H9 (cell line): ENCODE measurements at regions not wholly inside any gene's neighbourhood (a gene's known extent, or its start where the extent isn't known, plus 50 kb on each side); places are given as distances from the start of the nearest gene placed in this dataset.

Experiments used
- DNase-seq: peaks from one replicate; pipeline ENCODE4 v3.0.0-alpha.2; 2017
- H2AFZ ChIP-seq: one replicate; pipeline ENCODE4 v1.6.1; 2013; ENCODE audit warnings: mild to moderate bottlenecking, low read length, control low read depth, moderate library complexity
- H2AK5ac ChIP-seq: 2 replicates; pipeline ENCODE4 v1.6.1; 2013; ENCODE audit warnings: low read length, control low read depth, mixed read lengths; ENCODE audit not compliant: insufficient read length
- H2BK120ac ChIP-seq: one replicate; pipeline ENCODE4 v1.6.1; 2013; ENCODE audit warnings: low read depth, mild to moderate bottlenecking, low read length, control low read depth, inconsistent platforms; ENCODE audit not compliant: poor library complexity, severe bottlenecking
- H2BK12ac ChIP-seq: 2 replicates; pipeline ENCODE4 v1.6.1; 2013; ENCODE audit warnings: low read length, control low read depth, mixed read lengths, low read depth; ENCODE audit not compliant: insufficient read length
- H2BK15ac ChIP-seq: 2 replicates; pipeline ENCODE4 v1.6.1; 2013; ENCODE audit warnings: low read depth, low read length, control low read depth
- H2BK20ac ChIP-seq: one replicate; pipeline ENCODE4 v1.6.1; 2013; ENCODE audit warnings: low read depth, mild to moderate bottlenecking, low read length, control low read depth, inconsistent platforms; ENCODE audit not compliant: poor library complexity, severe bottlenecking
- H2BK5ac ChIP-seq: 2 replicates; pipeline ENCODE4 v1.6.1; 2013; ENCODE audit warnings: low read length, control low read depth, mixed read lengths; ENCODE audit not compliant: insufficient read length
- H3K14ac ChIP-seq: 2 replicates; pipeline ENCODE4 v1.6.1; 2013; ENCODE audit warnings: low read length, control low read depth; ENCODE audit not compliant: insufficient read depth
- H3K18ac ChIP-seq: 2 replicates; pipeline ENCODE4 v1.6.1; 2013; ENCODE audit warnings: low read depth, mild to moderate bottlenecking, mixed read lengths, low read length, control low read depth; ENCODE audit not compliant: insufficient read length
- H3K23ac ChIP-seq: 2 replicates; pipeline ENCODE4 v1.6.1; 2013; ENCODE audit warnings: low read length, control low read depth, mixed read lengths, low read depth; ENCODE audit not compliant: insufficient read length
- H3K23me2 ChIP-seq: 2 replicates; pipeline ENCODE4 v1.6.1; 2013; ENCODE audit warnings: low read depth, mild to moderate bottlenecking, mixed read lengths, low read length, control low read depth; ENCODE audit not compliant: insufficient read length, poor library complexity, severe bottlenecking
- H3K27ac ChIP-seq: 2 replicates; pipeline ENCODE4 v1.5.1; 2013; ENCODE audit warnings: low read length, control low read depth, mixed read lengths, low read depth; ENCODE audit not compliant: insufficient read length
- H3K27me3 ChIP-seq: 2 replicates; pipeline ENCODE4 v1.6.1; 2013; ENCODE audit warnings: low read length, control low read depth, inconsistent platforms; ENCODE audit not compliant: insufficient read depth
- H3K4ac ChIP-seq: 2 replicates; pipeline ENCODE4 v1.6.1; 2013; ENCODE audit warnings: low read depth, mild to moderate bottlenecking, control low read depth, inconsistent platforms, low read length, moderate library complexity
- H3K4me1 ChIP-seq: 2 replicates; pipeline ENCODE4 v1.6.1; 2013; ENCODE audit warnings: low read length, control low read depth, inconsistent platforms; ENCODE audit not compliant: insufficient read depth
- H3K4me2 ChIP-seq: 2 replicates; pipeline ENCODE4 v1.6.1; 2013; ENCODE audit warnings: low read length, control low read depth, mixed read lengths; ENCODE audit not compliant: insufficient read length, insufficient read depth
- H3K56ac ChIP-seq: 2 replicates; pipeline ENCODE4 v1.6.1; 2013; ENCODE audit warnings: low read depth, mild to moderate bottlenecking, mixed read lengths, low read length, control low read depth; ENCODE audit not compliant: insufficient read length
- H3K79me1 ChIP-seq: 2 replicates; pipeline ENCODE4 v1.6.1; 2013; ENCODE audit warnings: low read depth, mild to moderate bottlenecking, moderate library complexity, low read length, control low read depth, inconsistent platforms; ENCODE audit not compliant: insufficient read depth, poor library complexity, severe bottlenecking
- H3K79me2 ChIP-seq: 2 replicates; pipeline ENCODE4 v1.6.1; 2013; ENCODE audit warnings: low read length, control low read depth, inconsistent platforms; ENCODE audit not compliant: insufficient read depth
- H3K9ac ChIP-seq: 2 replicates; pipeline ENCODE4 v1.6.1; 2013; ENCODE audit warnings: low read length, control low read depth, mixed read lengths; ENCODE audit not compliant: insufficient read length; ENCODE audit errors: extremely low read depth
- H3K9me3 ChIP-seq: one replicate; pipeline ENCODE4 v1.6.1; 2013; ENCODE audit warnings: low read depth, low read length, inconsistent platforms; ENCODE audit not compliant: control insufficient read depth
- H3T11ph ChIP-seq: one replicate; pipeline ENCODE4 v1.6.1; 2013; ENCODE audit warnings: mild to moderate bottlenecking, low read length, control low read depth, inconsistent platforms
- H4K20me1 ChIP-seq: one replicate; pipeline ENCODE4 v1.6.1; 2013; ENCODE audit not compliant: control insufficient read depth, insufficient read length, insufficient read depth
- H4K5ac ChIP-seq: 2 replicates; pipeline ENCODE4 v1.6.1; 2013; ENCODE audit warnings: low read depth, mild to moderate bottlenecking, mixed read lengths, low read length, control low read depth; ENCODE audit not compliant: insufficient read length
- H4K8ac ChIP-seq: replicated peaks from 2 replicates; pipeline ENCODE4 v1.6.1; 2013; ENCODE audit warnings: low read length, control low read depth, mixed read lengths, low read depth; ENCODE audit not compliant: insufficient read length
- H4K91ac ChIP-seq: 2 replicates; pipeline ENCODE4 v1.6.1; 2013; ENCODE audit warnings: low read depth, mild to moderate bottlenecking, moderate library complexity, mixed read lengths, low read length, control low read depth; ENCODE audit not compliant: insufficient read length
- H3K27ac Mint-ChIP-seq, 3 experiments: 2 replicates in 2 of 3; 3 replicates in 1 of 3; pipeline ENCODE4 v1.8.0; 2020 to 2021; ENCODE audit warnings: mixed read lengths in 3 of 3, mild to moderate bottlenecking in 1 of 3, moderate library complexity in 1 of 3
- H3K27me3 Mint-ChIP-seq: 2 replicates; pipeline ENCODE4 v1.8.0; 2021; ENCODE audit warnings: low read depth, mild to moderate bottlenecking, moderate library complexity, mixed read lengths
- H3K36me3 Mint-ChIP-seq, 3 experiments: 2 replicates in 2 of 3; 3 replicates in 1 of 3; pipeline ENCODE4 v1.8.0; 2020 to 2021; ENCODE audit warnings: low read depth in 3 of 3, mixed read lengths in 3 of 3; ENCODE audit not compliant: insufficient read depth in 1 of 3
- H3K4me1 Mint-ChIP-seq, 2 experiments: 2 replicates each; pipeline ENCODE4 v1.8.0; 2020; ENCODE audit warnings: mixed read lengths in 2 of 2
- H3K4me3 Mint-ChIP-seq, 2 experiments: 2 replicates in 1 of 2; 3 replicates in 1 of 2; pipeline ENCODE4 v1.8.0; 2020 to 2021; ENCODE audit warnings: mild to moderate bottlenecking in 2 of 2, mixed read lengths in 2 of 2, moderate library complexity in 1 of 2
- H3K9me3 Mint-ChIP-seq, 2 experiments: 2 replicates in 1 of 2; 3 replicates in 1 of 2; pipeline ENCODE4 v1.8.0; 2020; ENCODE audit warnings: mild to moderate bottlenecking in 2 of 2, mixed read lengths in 2 of 2, moderate library complexity in 1 of 2
- WGBS: extraction: QIAGEN DNeasy Blood & Tissue Kit; methylation state at CpG from one replicate; pipeline ENCODE4 v1.1.7; 2013; ENCODE audit warnings: missing lambda C conversion rate, low lambda C conversion rate, mixed read lengths; ENCODE audit not compliant: insufficient read length; ENCODE audit errors: extremely low coverage; 5-methylcytosine and 5-hydroxymethylcytosine counted together
- TF ChIP-seq, protein P1 (sequence below): fragments of 200-600 bp; sonication (generic); conservative IDR thresholded peaks from 3 replicates; pipeline ENCODE4 v1.8.0; 2021; ENCODE audit warnings: antibody characterized with exemption, mild to moderate bottlenecking

DNA sequence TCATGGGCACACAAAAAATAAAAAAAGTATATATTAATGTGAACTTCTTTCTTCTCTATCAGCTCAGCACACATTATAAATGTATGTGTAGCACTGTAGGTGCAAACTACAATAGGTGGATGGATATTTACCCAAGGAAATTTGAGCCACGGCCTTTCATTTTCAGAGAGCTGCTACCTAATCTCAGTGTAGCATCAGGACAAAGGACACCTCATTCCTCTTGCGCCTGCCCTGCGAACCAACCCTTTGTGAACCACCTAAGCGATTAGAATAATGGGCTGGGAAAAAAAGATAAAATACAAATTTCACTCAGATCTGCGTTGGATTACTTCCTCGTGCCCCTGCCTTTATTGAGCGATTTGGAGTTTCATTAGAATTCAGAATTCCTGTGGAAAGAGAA, 263.2 kb downstream of the NR2F2 start:
- Histone ChIP-seq H3K4ac (no peak overlapping the region), H3K23me2 (no peaks in the 10 kb centered on the region), H4K8ac (no peak overlapping the region), H2BK15ac (no peak overlapping the region), H2AK5ac (no peak overlapping the region), H3K23ac (no peak overlapping the region), H3K4me2 (no peak overlapping the region), H3K27me3 (no peaks in the 10 kb centered on the region), H4K20me1 (no peaks in the 10 kb centered on the region), H3K9ac (no peak overlapping the region), H2BK12ac (no peak overlapping the region), H3K9me3 (no peaks in the 10 kb centered on the region), H2BK20ac (no peak overlapping the region), H3K14ac (no peak overlapping the region), H3K56ac (no peak overlapping the region), H3T11ph (no peak overlapping the region), H2BK5ac (no peak overlapping the region), H3K79me1 (no peaks in the 10 kb centered on the region), H4K5ac (no peak overlapping the region), H4K91ac (no peak overlapping the region), H2BK120ac (no peak overlapping the region), H3K79me2 (no peaks in the 10 kb centered on the region), H2AFZ (peak overlapping the region; percentile 82), H3K4me1 (no peaks in the 10 kb centered on the region), H3K27ac (no peak overlapping the region), H3K18ac (no peak overlapping the region)
- Mint-ChIP-seq H3K4me3 (no peak overlapping the region), H3K9me3 (no peaks in the 10 kb centered on the region), H3K27ac (no peak overlapping the region), H3K36me3 (no peaks in the 10 kb centered on the region), H3K4me1 (peaks cover 14 to 24% of the 10 kb centered on the region in 2 experiments), H3K27me3 (peaks cover under 1% of the 10 kb centered on the region; the same call in 1 of the 2 replicates)
- no CpG with 5 or more reads among the region's 7 CpGs for WGBS
- TF ChIP-seq, protein P1, sequence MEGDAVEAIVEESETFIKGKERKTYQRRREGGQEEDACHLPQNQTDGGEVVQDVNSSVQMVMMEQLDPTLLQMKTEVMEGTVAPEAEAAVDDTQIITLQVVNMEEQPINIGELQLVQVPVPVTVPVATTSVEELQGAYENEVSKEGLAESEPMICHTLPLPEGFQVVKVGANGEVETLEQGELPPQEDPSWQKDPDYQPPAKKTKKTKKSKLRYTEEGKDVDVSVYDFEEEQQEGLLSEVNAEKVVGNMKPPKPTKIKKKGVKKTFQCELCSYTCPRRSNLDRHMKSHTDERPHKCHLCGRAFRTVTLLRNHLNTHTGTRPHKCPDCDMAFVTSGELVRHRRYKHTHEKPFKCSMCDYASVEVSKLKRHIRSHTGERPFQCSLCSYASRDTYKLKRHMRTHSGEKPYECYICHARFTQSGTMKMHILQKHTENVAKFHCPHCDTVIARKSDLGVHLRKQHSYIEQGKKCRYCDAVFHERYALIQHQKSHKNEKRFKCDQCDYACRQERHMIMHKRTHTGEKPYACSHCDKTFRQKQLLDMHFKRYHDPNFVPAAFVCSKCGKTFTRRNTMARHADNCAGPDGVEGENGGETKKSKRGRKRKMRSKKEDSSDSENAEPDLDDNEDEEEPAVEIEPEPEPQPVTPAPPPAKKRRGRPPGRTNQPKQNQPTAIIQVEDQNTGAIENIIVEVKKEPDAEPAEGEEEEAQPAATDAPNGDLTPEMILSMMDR = no peak
- no peak for DNase-seq
